ENCODE measurements at regions not wholly inside any gene's neighbourhood (a gene's known extent, or its start where the extent isn't known, plus 50 kb on each side); places are given as distances from the start of the nearest gene placed in this dataset.

DNA sequence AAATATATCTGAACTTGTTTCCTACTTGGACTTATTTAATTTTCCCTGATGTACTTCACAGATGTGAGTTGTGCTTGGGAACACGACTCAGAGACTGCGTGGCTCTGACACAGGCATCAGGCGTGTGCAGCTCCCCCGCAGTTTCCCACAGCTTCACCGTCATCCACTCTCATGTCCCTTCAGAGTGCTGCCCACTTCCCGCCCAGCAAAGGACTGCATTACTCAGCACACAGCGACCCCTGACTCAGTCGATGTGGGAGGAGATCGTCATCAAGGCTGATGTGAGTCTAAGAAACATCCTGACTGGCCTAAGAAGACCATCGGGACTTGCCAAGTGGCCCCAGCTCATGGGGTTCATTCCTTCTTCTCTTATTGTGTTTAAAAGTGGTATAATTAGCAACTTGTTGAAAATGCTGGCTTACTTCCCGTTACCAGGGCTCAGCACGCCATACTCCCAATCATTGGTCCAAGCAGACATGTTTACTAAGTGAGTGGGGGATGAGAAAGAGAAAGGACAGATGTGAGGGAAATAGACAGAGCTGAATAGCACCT lies 539.4 kb upstream of the JARID2 start:
- TF ChIP-seq POU6F1 (CRISPR knock-in tag; IDR thresholded peaks at IDR 0.05; ENCODE audit: borderline replicate concordance, low read depth) = no peak
- no peak for TF ChIP-seq ARNTL (CRISPR knock-in tag; IDR thresholded peaks at IDR 0.05; ENCODE audit: borderline replicate concordance, low read depth)
